ENCODE measurements at regions not wholly inside any gene's neighbourhood (a gene's known extent, or its start where the extent isn't known, plus 50 kb on each side); places are given as distances from the start of the nearest gene placed in this dataset.

GRCh38 chr5:54774281-54775170 is 210.9 kb downstream of the ESM1 start:
- no peak overlapping the region for H3K4me3 ChIP-seq (ENCODE audit: low read depth, low read length, poor library complexity, severe bottlenecking)
- no peaks in the 10 kb centered on the region for H3K9me2 ChIP-seq (ENCODE audit: insufficient read depth, low read length)
- POLR2A ChIA-PET = interaction anchor here (0.7 kb wide), 1 partner anchor 198 kb away, joined by 3 read pairs; no protein-coding TSS in a partner anchor
- no peaks in the 10 kb centered on the region for H4K20me1 ChIP-seq (ENCODE audit: insufficient read depth, low read length)
- H3K9me3 ChIP-seq (ENCODE audit: low read length) = no peaks in the 10 kb centered on the region
- CTCF ChIA-PET (ENCODE audit: unreplicated experiment) = no interaction called here
- no peak for TF ChIP-seq EZH2phosphoT487 (IDR thresholded peaks at IDR 0.05; ENCODE audit: borderline replicate concordance, low read depth, low read length)
- TF ChIP-seq, protein P1, sequence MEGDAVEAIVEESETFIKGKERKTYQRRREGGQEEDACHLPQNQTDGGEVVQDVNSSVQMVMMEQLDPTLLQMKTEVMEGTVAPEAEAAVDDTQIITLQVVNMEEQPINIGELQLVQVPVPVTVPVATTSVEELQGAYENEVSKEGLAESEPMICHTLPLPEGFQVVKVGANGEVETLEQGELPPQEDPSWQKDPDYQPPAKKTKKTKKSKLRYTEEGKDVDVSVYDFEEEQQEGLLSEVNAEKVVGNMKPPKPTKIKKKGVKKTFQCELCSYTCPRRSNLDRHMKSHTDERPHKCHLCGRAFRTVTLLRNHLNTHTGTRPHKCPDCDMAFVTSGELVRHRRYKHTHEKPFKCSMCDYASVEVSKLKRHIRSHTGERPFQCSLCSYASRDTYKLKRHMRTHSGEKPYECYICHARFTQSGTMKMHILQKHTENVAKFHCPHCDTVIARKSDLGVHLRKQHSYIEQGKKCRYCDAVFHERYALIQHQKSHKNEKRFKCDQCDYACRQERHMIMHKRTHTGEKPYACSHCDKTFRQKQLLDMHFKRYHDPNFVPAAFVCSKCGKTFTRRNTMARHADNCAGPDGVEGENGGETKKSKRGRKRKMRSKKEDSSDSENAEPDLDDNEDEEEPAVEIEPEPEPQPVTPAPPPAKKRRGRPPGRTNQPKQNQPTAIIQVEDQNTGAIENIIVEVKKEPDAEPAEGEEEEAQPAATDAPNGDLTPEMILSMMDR (conservative IDR thresholded peaks at IDR 0.05; ENCODE audit: low read length) = no peak
- H2AFZ ChIP-seq (ENCODE audit: low read length) = no peak overlapping the region
- intact Hi-C loops (cut with micrococcal nuclease; ENCODE audit: unreplicated experiment) = no loop called here
- no peaks in the 10 kb centered on the region for H3K79me2 ChIP-seq (ENCODE audit: insufficient read depth, low read depth, low read length)
- H3K4me1 ChIP-seq (ENCODE audit: insufficient read depth, low read length, poor library complexity, severe bottlenecking) = no peaks in the 10 kb centered on the region
- BruUV-seq (replicated peaks) = no TSS peak
- H3K27ac ChIP-seq (ENCODE audit: low read depth, low read length, poor library complexity, severe bottlenecking) = no peak overlapping the region
- no peak for DNase-seq (ENCODE audit: low spot score)
- H3K36me3 ChIP-seq (ENCODE audit: insufficient read depth, low read length) = no peaks in the 10 kb centered on the region
- H3K4me2 ChIP-seq (ENCODE audit: low read length) = no peak overlapping the region

DNA sequence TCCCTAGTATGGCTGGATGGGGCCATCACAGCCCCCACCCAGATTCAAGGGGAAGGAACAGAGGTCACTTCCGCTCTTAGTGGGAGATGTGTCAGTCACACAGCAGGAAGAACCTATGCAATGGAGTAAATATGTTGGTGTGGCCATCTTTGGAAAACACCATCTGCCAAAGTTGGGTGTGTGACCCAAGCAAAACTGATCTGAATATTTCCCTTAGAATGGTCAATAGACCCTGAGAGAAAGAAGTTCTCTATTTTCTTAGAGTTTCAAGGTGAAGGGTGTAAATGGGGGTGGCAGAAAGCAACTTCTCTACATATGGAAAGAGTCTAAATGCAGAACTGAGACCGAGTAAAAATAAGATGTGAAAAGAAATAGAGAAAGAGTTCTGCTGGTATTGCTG is 212.7 kb downstream of the ESM1 start:
- TF ChIP-seq EZH2phosphoT487 (IDR thresholded peaks at IDR 0.05; ENCODE audit: borderline replicate concordance, low read depth, low read length) = no peak
- TF ChIP-seq, protein P1 (conservative IDR thresholded peaks at IDR 0.05; ENCODE audit: low read length) = no peak
- DNase-seq (ENCODE audit: low spot score) = no peak
- CTCF ChIA-PET (ENCODE audit: unreplicated experiment) = no interaction called here
- no TSS peak for BruUV-seq (replicated peaks)
- H2AFZ ChIP-seq (ENCODE audit: low read length) = no peak overlapping the region
- intact Hi-C loops (cut with micrococcal nuclease; ENCODE audit: unreplicated experiment) = no loop called here
- H4K20me1 ChIP-seq (ENCODE audit: insufficient read depth, low read length) = no peaks in the 10 kb centered on the region
- H3K27ac ChIP-seq (ENCODE audit: low read depth, low read length, poor library complexity, severe bottlenecking) = no peak overlapping the region
- no peaks in the 10 kb centered on the region for H3K9me3 ChIP-seq (ENCODE audit: low read length)
- no peak overlapping the region for H3K4me3 ChIP-seq (ENCODE audit: low read depth, low read length, poor library complexity, severe bottlenecking)
- H3K4me2 ChIP-seq (ENCODE audit: low read length) = no peak overlapping the region
- POLR2A ChIA-PET = interaction anchor here (0.7 to 1.9 kb wide), 2 partner anchors 12 to 20 kb away, joined by 3 to 4 read pairs; no protein-coding TSS in a partner anchor
- no peaks in the 10 kb centered on the region for H3K4me1 ChIP-seq (ENCODE audit: insufficient read depth, low read length, poor library complexity, severe bottlenecking)
- H3K9me2 ChIP-seq (ENCODE audit: insufficient read depth, low read length) = no peaks in the 10 kb centered on the region
- H3K79me2 ChIP-seq (ENCODE audit: insufficient read depth, low read depth, low read length) = no peaks in the 10 kb centered on the region
- no peaks in the 10 kb centered on the region for H3K36me3 ChIP-seq (ENCODE audit: insufficient read depth, low read length)

- Histone ChIP-seq H3K4me1 (ENCODE audit: insufficient read depth, low read length, poor library complexity, severe bottlenecking) (no peaks in the 10 kb centered on the region), H3K27ac (ENCODE audit: low read depth, low read length, poor library complexity, severe bottlenecking) (no peak overlapping the region), H2AFZ (ENCODE audit: low read length) (no peak overlapping the region), H3K79me2 (ENCODE audit: insufficient read depth, low read depth, low read length) (no peaks in the 10 kb centered on the region), H3K4me3 (ENCODE audit: low read depth, low read length, poor library complexity, severe bottlenecking) (no peak overlapping the region), H3K36me3 (ENCODE audit: insufficient read depth, low read length) (no peaks in the 10 kb centered on the region), H3K9me2 (ENCODE audit: insufficient read depth, low read length) (no peaks in the 10 kb centered on the region), H4K20me1 (ENCODE audit: insufficient read depth, low read length) (no peaks in the 10 kb centered on the region), H3K9me3 (ENCODE audit: low read length) (no peaks in the 10 kb centered on the region), H3K4me2 (ENCODE audit: low read length) (no peak overlapping the region)
- TF ChIP-seq EZH2phosphoT487 (IDR thresholded peaks at IDR 0.05; ENCODE audit: borderline replicate concordance, low read depth, low read length) = no peak
- TF ChIP-seq, protein P1 (conservative IDR thresholded peaks at IDR 0.05; ENCODE audit: low read length) = no peak
- intact Hi-C loops (cut with micrococcal nuclease; ENCODE audit: unreplicated experiment) = no loop called here
- ChIA-PET POLR2A (interaction anchor here (1.9 kb wide), 1 partner anchor 11 kb away, joined by 4 read pairs; no protein-coding TSS in a partner anchor), CTCF (ENCODE audit: unreplicated experiment) (no interaction called here)
- DNase-seq (ENCODE audit: low spot score) = no peak
- BruUV-seq (replicated peaks) = no TSS peak
Measured at GRCh38 chr5:54772231-54772630, 213.2 kb downstream of the ESM1 start.
